Endothelial cell (in vitro differentiated cells): ENCODE measurements at regions not wholly inside any gene's neighbourhood (a gene's known extent, or its start where the extent isn't known, plus 50 kb on each side); places are given as distances from the start of the nearest gene placed in this dataset.
"Not testable (repeated sequence)": the region's sequence is repeated elsewhere in the genome, so short reads cannot be mapped to it uniquely, and the experiment has no call there.

ENCODE experiments used
- DNase-seq: peaks from one replicate; pipeline ENCODE4 v3.0.0; 2021; ENCODE audit warnings: low spot score
- H3K27ac Mint-ChIP-seq: one replicate; pipeline ENCODE4 v1.8.0; 2021; ENCODE audit warnings: mixed read lengths, inconsistent platforms; ENCODE audit not compliant: unreplicated experiment
- H3K27me3 Mint-ChIP-seq: one replicate; pipeline ENCODE4 v1.8.0; 2021; ENCODE audit warnings: mild to moderate bottlenecking, moderate library complexity, mixed read lengths, inconsistent platforms; ENCODE audit not compliant: unreplicated experiment
- H3K36me3 Mint-ChIP-seq: one replicate; pipeline ENCODE4 v1.8.0; 2021; ENCODE audit warnings: mild to moderate bottlenecking, low read depth, mixed read lengths, inconsistent platforms; ENCODE audit not compliant: unreplicated experiment
- H3K4me1 Mint-ChIP-seq: one replicate; pipeline ENCODE4 v1.8.0; 2021; ENCODE audit warnings: mild to moderate bottlenecking, mixed read lengths, inconsistent platforms; ENCODE audit not compliant: unreplicated experiment
- H3K4me3 Mint-ChIP-seq: one replicate; pipeline ENCODE4 v1.8.0; 2021; ENCODE audit warnings: mild to moderate bottlenecking, mixed read lengths, inconsistent platforms; ENCODE audit not compliant: unreplicated experiment
- H3K9me3 Mint-ChIP-seq: one replicate; pipeline ENCODE4 v1.8.0; 2021; ENCODE audit warnings: mixed read lengths, inconsistent platforms; ENCODE audit not compliant: unreplicated experiment
- TF ChIP-seq, protein P1 (sequence below): fragments of 200-600 bp; sonication (generic); IDR thresholded peaks from one replicate; pipeline ENCODE4 v1.5.0; 2021; ENCODE audit warnings: antibody characterized with exemption; ENCODE audit not compliant: unreplicated experiment

DNA sequence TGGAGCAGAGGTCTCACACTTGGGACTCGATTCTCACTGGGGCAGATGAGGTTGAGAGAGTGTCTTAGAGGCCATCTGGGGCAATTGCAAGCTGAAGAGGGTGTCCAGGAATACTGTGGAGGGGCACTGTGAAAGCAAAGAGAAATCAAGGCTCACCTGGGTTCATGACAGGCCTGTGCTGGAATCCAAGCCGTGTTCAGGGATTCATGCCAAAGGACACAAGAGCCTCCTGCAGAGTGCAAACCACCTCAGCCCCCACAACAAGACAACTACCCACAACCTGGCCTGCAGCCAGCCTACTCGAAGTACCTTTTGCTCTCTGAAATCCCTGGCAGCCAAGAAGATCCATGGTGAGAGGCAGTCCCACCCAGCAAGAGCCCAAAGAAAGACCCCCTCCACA, 2334.2 kb downstream of the TP53TG3F start:
- Mint-ChIP-seq H3K4me3 (no peak overlapping the region), H3K36me3 (peaks cover 6% of the 10 kb centered on the region), H3K27ac (no peak overlapping the region), H3K4me1 (no peaks in the 10 kb centered on the region), H3K27me3 (peaks cover 14% of the 10 kb centered on the region), H3K9me3 (peaks cover 61% of the 10 kb centered on the region)
- DNase-seq = no peak
- TF ChIP-seq, protein P1, sequence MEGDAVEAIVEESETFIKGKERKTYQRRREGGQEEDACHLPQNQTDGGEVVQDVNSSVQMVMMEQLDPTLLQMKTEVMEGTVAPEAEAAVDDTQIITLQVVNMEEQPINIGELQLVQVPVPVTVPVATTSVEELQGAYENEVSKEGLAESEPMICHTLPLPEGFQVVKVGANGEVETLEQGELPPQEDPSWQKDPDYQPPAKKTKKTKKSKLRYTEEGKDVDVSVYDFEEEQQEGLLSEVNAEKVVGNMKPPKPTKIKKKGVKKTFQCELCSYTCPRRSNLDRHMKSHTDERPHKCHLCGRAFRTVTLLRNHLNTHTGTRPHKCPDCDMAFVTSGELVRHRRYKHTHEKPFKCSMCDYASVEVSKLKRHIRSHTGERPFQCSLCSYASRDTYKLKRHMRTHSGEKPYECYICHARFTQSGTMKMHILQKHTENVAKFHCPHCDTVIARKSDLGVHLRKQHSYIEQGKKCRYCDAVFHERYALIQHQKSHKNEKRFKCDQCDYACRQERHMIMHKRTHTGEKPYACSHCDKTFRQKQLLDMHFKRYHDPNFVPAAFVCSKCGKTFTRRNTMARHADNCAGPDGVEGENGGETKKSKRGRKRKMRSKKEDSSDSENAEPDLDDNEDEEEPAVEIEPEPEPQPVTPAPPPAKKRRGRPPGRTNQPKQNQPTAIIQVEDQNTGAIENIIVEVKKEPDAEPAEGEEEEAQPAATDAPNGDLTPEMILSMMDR = no peak

DNA sequence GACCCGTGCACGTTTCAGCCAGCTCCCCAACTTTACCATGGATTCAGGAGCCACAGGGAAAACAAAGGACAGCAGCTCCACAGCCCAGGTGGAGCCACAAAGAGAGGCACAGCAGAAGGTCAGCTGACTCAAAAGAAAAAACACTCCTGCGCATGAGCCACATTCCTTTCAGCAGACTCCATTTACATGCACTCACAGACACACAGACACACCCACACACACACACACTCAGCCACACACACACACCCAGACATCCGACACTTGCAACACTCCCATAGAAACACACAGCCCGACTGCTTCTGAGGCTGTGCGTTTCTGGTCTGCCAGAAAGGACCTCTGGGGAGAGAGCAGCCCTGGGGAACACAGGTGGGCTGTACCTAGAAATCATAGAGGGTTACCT, 2335.5 kb downstream of the TP53TG3F start:
- TF ChIP-seq, protein P1 = no peak
- no peak overlapping the region for H3K4me3 Mint-ChIP-seq
- H3K4me1 Mint-ChIP-seq = no peaks in the 10 kb centered on the region
- H3K27ac Mint-ChIP-seq = no peak overlapping the region
- peaks cover 8% of the 10 kb centered on the region for H3K27me3 Mint-ChIP-seq
- H3K36me3 Mint-ChIP-seq = peaks cover 6% of the 10 kb centered on the region
- H3K9me3 Mint-ChIP-seq = peaks cover 59% of the 10 kb centered on the region
- no peak for DNase-seq

DNA sequence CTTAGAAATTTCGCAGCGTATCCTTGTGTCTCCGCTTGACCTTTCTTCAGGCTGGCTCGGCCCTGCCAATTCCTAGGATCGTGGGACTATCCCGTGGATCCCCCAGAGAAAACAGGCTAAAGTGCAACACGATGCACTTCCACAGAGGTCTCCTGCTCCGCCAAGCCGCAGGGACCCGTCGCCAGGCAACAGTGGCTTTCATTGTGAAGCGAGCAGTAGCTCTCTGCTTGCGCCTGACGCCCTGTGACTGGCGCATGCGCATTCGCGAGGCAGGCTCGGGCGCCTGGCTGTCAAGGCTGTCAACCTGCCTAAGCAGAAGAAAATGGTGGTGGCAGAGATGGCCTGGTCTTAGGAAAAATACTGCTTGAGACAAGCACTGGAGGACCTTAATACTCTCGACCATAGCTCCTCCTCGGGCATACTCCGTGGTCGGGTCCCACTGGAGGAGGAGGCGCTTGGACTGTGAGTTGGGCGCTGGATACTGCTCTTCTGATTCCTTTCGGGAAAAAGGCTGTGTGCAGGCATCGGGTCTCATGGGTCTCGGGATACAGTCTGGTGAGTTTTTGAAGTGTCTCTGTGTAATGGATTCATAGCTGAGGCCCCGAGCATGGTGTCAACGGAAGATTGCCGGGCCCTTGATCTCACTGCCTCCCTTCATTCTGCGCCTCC, 2336.1 kb downstream of the TP53TG3F start:
- Mint-ChIP-seq H3K4me3 (no peak overlapping the region), H3K9me3 (peaks cover 58% of the 10 kb centered on the region), H3K36me3 (peaks cover 6% of the 10 kb centered on the region), H3K27me3 (peaks cover 8% of the 10 kb centered on the region), H3K4me1 (no peaks in the 10 kb centered on the region), H3K27ac (no peak overlapping the region)
- TF ChIP-seq, protein P1 = no peak
- no peak for DNase-seq

DNA sequence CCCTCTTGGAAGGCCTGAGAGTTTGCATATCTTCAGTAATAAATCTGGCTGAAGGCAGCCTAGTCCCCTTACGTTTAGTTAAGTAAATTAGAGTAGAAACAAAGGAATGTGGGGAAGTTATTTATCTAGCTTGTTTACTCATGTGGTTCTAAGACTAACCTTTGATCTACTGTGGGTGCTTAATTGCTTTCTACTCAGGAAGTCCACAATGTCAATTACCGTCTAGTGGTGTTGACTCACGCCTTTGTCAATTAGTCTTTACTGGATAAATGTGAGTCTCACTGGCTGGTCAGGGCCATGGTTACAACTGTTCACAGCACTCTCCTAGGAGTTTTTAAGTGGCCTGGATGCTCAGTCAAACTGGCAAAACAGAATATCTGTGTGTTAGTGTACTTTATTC, 2338.4 kb downstream of the TP53TG3F start:
- H3K4me1 Mint-ChIP-seq = no peaks in the 10 kb centered on the region
- no peak overlapping the region for H3K4me3 Mint-ChIP-seq
- peaks cover 4% of the 10 kb centered on the region for H3K27me3 Mint-ChIP-seq
- H3K27ac Mint-ChIP-seq = no peak overlapping the region
- H3K36me3 Mint-ChIP-seq = peaks cover 2% of the 10 kb centered on the region
- DNase-seq = no peak
- TF ChIP-seq, protein P1 = no peak
- H3K9me3 Mint-ChIP-seq = peaks cover 53% of the 10 kb centered on the region

DNA sequence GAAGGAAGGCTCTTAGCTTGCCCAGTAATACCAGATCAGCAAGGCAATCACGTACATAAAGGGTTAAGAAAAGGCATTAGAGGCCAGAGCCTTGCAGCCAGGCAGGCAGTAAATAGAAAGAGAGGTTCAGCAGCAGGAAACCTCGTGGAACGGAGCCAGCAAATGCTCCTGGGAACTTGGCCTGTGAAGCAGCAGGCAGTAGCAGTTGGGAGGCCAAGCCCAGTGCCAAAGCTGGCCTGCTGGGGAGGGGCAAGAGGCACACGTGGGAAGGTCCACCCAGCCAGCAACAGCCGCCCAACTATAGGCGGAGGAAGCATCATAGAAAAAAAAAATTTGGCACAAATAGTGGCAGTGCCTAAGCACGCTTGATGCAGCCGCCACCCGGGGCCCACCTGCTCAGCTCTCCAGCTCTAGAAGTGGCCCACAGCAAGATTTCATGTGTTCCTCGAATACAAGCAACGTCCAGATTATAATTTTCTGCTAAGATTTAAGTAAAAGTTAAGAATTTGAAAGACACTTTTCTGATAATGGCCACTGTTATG, 2339.5 kb downstream of the TP53TG3F start:
- H3K36me3 Mint-ChIP-seq = no peaks in the 10 kb centered on the region
- TF ChIP-seq, protein P1 = no peak

GRCh38 chr16:35804465-35804864, 2345.1 kb downstream of the TP53TG3F start:
- H3K4me1 Mint-ChIP-seq, H3K27me3 Mint-ChIP-seq, DNase-seq, H3K4me3 Mint-ChIP-seq, H3K36me3 Mint-ChIP-seq, H3K27ac Mint-ChIP-seq: not testable (repeated sequence)
- peaks cover 29% of the 10 kb centered on the region for H3K9me3 Mint-ChIP-seq

More for the DNA sequence above, 2339.5 kb downstream of the TP53TG3F start:
- Mint-ChIP-seq H3K4me3 (no peak overlapping the region), H3K9me3 (peaks cover 42% of the 10 kb centered on the region), H3K27ac (no peak overlapping the region), H3K27me3 (no peaks in the 10 kb centered on the region), H3K4me1 (no peaks in the 10 kb centered on the region)
- DNase-seq = no peak
